ENCODE measurements at regions not wholly inside any gene's neighbourhood (a gene's known extent, or its start where the extent isn't known, plus 50 kb on each side); places are given as distances from the start of the nearest gene placed in this dataset.

DNA sequence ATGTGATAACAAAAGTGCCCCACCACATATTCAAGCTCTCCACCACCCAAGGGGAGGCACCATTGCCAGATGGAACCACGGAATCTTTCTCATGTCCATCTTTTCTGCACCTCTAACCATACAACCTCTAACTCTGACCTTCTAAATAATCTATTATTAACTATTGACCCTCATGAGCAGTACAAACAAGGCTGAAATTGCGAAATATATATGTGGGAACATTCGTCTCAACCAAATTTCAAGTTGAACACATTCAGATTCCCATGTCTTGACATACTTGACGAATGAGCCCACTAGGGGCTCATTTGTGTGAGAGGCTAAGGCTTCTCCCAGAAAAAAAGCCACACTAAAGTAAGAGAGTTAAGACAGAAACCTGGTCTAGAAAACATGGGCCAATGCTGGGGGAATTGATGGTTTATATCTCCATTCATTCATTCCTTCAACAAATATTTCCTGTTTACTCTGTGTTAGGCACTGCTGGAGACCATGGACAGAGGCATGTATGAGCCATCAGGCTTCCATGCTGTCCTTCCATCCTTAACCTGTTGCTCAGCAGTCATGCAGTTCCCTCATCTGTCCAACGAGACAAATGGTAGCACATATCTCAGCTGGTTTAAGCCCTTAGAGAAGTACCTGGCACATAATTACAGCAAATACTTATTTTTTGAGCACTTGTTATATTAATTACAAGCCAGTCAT is 130.4 kb downstream of the ESM1 start:
- TF ChIP-seq, protein P1, sequence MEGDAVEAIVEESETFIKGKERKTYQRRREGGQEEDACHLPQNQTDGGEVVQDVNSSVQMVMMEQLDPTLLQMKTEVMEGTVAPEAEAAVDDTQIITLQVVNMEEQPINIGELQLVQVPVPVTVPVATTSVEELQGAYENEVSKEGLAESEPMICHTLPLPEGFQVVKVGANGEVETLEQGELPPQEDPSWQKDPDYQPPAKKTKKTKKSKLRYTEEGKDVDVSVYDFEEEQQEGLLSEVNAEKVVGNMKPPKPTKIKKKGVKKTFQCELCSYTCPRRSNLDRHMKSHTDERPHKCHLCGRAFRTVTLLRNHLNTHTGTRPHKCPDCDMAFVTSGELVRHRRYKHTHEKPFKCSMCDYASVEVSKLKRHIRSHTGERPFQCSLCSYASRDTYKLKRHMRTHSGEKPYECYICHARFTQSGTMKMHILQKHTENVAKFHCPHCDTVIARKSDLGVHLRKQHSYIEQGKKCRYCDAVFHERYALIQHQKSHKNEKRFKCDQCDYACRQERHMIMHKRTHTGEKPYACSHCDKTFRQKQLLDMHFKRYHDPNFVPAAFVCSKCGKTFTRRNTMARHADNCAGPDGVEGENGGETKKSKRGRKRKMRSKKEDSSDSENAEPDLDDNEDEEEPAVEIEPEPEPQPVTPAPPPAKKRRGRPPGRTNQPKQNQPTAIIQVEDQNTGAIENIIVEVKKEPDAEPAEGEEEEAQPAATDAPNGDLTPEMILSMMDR (IDR thresholded peaks at IDR 0.05): no peak
- TF ChIP-seq POLR2A (IDR thresholded peaks at IDR 0.05): no peak

Measured in right lobe of liver (tissue), 4 donors.